ENCODE measurements at regions not wholly inside any gene's neighbourhood (a gene's known extent, or its start where the extent isn't known, plus 50 kb on each side); places are given as distances from the start of the nearest gene placed in this dataset.
A peak's percentile ranks its signal among the peaks of the same experiment; 100 is the strongest.

DNA sequence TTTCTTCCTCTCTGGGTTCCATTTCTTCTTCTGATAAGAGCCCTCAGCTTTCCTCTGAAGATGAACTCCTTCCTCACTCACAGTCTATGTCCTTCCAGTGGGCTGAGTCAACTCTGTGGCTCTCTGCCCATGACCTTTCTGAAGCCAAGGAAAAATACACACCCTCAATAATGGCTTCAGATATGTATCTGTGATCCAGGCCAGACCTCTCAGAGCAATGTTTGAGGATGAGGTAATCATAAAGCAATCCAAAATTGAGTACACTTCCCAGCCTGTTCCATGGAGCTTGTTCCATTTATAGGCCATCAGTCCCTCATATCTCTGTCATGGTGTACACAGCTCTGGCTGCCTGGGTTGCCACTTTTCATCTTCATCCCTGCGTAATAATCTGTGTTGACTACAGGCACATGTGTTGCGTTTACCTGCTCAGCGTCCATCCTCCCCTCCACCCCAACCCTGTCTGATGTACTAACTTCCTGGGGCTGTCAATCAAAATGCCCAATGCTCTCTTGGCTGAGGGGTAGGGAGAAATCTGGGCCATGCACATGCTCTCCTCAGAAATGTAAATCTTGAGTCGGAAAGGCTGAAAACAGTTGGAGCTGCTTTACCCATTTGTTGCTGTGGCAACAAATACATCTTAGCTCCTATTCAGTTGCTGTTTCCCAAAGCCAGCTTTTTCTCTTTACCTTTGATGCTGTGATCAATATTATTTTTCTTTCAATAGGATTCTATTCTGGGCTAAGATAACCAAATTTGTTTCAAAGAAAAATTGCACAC is 377.8 kb upstream of the TMEM132C start:
- DNase-seq (ENCODE audit: low read depth): no peak

DNA sequence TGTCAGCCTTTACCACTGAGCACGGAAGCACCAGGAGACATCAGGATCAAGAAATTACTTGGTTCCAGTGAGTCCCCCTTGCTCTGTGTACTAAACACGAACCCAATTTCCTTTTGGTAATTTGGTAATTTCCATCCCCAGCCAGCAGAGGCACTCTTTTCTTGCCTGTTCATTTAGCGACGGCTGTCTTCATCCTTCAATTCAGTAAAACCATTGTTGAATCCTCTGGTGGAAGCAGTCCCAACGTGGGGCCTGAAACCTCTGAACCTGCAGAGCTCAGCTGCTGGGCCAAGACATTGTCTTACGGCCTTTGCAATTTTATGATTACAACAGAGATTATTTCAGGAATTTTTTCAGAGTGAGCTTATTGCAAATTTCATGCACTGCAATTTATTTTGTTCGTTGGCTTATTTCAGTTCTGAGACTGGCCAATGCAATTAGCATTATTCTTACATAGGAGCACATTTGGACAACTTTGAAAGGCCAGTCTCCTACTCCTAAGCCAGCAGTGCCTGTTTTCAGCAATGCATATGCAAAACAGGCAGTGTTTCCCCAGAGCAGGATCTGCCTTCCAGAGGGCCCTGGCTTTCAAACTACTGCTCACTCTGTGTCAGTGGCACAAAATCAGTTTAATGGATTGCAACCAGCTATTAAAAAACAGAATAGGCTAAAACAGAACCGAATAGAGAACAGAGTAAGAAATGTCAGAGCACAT is 372.9 kb upstream of the TMEM132C start:
- DNase-seq (ENCODE audit: low read depth): peak; percentile 9

GRCh38 chr12:127896661-127897060 is 370.3 kb upstream of the TMEM132C start:
- DNase-seq (ENCODE audit: low read depth): no peak

DNA sequence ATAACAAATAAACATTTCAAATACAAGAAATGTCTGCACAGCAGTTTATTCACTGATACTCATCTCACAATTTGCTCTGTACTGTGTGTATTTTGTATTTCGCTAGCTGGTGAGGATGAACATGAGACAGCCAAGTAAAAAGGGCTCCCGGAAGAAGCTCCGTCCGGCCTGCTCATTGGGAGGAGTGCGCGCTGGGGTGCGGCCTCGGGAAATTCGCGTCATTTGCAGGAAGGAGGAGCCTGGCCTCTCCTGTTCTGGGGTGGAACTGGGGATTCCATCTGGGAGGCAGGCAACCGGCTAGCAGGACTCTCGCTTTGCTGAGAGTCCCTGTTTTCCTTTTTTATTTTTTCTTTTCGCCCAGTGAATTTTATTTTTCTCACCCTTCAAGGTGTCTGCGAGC is 368.4 kb upstream of the TMEM132C start:
- DNase-seq (ENCODE audit: low read depth): no peak

DNA sequence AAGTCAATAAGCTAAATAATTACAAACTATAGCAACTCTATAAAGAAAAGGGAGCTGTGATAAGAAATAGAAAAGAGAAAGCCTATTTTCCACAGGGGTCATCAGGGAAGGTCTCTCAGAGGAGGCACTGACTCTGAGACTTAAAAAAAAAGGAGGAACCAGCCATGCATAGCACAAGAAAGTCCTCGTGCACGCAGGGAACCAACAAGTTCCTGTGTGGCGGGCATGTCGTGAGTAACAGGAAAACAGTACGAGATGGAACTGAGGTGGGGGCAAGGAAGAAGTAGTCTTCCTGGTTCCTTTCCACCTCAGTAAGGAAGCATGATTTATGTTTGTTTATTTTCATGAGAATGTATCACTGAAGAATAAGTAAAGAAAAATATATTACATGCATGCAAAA is 367.0 kb upstream of the TMEM132C start:
- DNase-seq (ENCODE audit: low read depth): no peak

DNA sequence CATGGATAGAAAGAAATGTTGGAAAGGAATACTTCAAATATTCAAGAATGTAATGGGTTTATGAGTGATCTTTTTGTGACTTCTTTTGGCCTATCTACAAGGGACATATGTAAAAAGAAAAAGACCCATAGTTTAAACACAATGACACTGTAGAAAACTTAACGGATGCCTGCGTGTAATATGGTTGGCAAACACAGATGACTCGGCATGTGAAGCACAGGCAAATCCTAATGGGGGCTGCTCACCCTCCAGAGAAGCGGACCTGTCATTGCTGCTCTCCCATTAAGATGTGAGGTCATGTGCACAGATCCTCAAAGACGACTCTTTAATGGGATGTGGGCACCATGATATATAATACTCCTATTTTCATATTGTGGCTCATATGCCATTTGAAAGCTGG is 366.6 kb upstream of the TMEM132C start:
- DNase-seq (ENCODE audit: low read depth): no peak

DNA sequence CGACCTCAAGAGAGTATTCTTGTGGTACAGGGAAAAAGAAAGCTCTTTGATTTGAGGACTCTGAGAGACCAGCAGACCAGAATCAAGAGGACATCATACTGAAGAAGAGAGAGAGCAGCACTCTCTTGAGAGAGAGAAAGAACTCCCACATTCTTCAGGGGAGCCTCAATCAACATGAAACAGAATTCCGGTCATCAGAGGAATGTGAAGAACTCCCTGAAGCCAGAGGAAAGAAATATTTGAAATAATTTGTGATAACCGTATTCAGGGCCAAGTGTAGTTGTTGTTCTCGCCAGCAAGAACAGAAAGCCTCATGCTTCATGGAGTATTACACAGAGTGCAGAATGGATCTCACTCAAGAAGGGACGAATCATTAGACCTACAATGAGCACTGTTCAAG is 363.8 kb upstream of the TMEM132C start:
- DNase-seq (ENCODE audit: low read depth): no peak

DNA sequence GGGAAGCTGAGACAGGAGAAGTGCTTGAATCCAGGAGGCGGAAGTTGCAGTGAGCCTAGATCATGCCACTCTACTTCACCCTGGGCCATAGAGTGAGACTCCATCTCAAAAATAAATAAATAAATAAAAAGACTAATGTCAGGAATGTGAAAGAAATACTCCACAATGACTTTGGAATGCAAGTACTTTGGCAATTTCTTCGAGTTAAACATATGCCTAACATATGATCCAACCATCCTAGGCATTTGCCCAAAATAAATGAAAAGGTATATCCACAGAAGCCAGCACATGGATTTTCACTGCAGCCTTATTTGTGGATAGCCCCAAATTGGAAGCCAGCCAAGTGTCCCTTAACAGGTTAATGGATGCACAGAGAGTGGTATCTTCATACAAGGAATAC is 357.9 kb upstream of the TMEM132C start:
- no peak for DNase-seq (ENCODE audit: low read depth)

GRCh38 chr12:127911291-127911690 is 355.7 kb upstream of the TMEM132C start:
- no peak for DNase-seq (ENCODE audit: low read depth)

DNA sequence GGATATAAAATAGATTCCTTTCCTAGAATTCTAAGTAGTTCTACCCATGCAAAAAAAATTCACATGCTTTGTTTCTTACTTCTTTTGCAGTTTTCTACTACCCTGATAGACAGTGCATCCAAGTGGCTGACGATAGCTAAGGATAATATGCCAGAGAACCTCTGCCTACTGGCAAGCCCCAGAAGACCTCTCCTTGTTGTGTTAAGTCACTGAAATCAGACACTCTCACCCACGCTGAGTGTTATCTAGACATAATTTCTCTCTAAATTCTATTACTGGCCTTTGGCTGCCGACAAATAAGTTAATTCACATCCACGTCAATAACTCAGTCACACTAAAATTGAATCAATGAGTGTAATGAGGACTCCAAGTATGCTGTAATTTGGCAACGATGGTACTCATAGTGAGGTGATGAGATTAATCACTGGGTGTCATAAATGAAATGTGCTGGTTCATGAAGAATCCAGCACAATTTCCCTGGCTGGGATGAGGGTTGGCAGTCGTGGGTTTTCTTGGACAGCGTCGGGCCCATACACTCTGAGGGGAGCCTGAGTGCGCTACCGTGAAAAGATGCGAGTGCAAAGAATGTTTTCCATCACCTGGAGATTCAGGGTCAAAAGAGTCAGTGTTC is 354.8 kb upstream of the TMEM132C start:
- no peak for DNase-seq (ENCODE audit: low read depth)

- DNase-seq (ENCODE audit: low read depth): no peak
These were observed 343.5 kb upstream of the TMEM132C start for GRCh38 chr12:127923501-127923900.

- no peak for DNase-seq (ENCODE audit: low read depth)
These were observed 341.0 kb upstream of the TMEM132C start for GRCh38 chr12:127925971-127926370.

- DNase-seq (ENCODE audit: low read depth): no peak
These were observed 338.8 kb upstream of the TMEM132C start for GRCh38 chr12:127928178-127928577.

GRCh38 chr12:127928615-127929571 is 338.1 kb upstream of the TMEM132C start:
- DNase-seq (ENCODE audit: low read depth): peak; percentile 18

DNA sequence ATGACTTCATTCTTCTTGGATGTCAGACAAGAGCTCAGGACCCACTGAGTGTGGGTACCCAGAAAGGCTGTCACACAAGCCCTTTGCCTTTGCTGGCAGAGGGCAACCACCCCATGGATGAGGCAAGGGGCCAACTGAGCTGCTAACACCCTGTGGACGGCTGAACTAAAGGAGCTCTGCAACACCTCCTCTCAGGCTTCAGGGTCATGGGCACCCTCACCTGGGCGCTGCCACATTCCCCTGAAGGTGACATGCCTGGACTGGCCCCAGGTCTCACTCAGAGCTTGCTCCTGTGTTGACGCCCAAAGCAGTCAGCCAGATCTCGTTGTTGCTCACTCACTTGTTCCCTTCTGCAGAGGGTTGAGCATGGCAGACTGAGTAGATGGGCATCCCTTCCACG is 336.8 kb upstream of the TMEM132C start:
- DNase-seq (ENCODE audit: low read depth): no peak

- DNase-seq (ENCODE audit: low read depth): no peak
These were observed 332.6 kb upstream of the TMEM132C start for GRCh38 chr12:127934409-127934808.

- no peak for DNase-seq (ENCODE audit: low read depth)
These were observed 330.5 kb upstream of the TMEM132C start for GRCh38 chr12:127936463-127936862.

- no peak for DNase-seq (ENCODE audit: low read depth)
These were observed 325.6 kb upstream of the TMEM132C start for GRCh38 chr12:127941332-127941731.

- DNase-seq (ENCODE audit: low read depth): no peak
These were observed 324.0 kb upstream of the TMEM132C start for GRCh38 chr12:127942981-127943380.

DNA sequence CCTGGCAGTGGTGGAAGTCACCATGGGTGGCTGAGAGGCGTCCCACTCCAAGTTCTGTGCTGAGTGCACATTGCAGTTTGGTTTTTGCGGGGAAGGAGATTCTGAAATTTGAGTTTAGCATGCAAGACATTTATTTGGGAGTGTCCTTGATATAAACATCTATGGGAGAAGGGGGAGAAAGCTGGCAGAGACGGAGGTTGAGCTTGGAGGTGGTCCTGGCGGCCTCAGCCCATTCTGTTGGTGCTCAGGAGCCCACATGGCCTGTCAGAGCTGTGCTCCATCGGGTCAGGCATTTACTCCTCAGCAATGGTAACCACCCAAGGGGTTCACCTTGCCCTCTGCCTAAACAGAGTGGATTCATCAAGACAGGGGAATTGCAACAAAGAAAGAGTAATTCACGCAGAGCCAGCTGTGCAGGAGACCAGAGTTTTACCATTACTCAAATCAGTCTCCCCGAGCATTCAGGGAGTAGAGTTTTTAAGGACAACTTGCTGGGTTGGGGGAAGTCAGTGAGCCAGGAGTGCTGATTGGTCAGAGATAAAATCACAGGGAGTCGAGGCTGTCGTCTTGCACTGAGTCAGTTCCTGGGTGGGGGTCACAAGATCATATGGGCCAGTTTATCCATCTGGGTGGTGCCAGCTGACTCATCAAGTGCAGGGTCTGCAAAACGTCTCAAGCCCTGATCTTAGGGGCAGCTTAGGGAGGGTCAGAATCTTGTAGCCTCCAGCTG is 323.3 kb upstream of the TMEM132C start:
- DNase-seq (ENCODE audit: low read depth): no peak

Measured in HT1080 (cell line).